ENCODE measurements at regions not wholly inside any gene's neighbourhood (a gene's known extent, or its start where the extent isn't known, plus 50 kb on each side); places are given as distances from the start of the nearest gene placed in this dataset.

GRCh38 chr17:28247671-28248555, 71.1 kb upstream of the TMEM97 start:
- no peak overlapping the region for H3K4me3 ChIP-seq
- intact Hi-C loops (cut with DNase I), result loop anchor here (5.0 kb wide), 1 partner anchor 441 kb away; no protein-coding TSS in a partner anchor
- H3K36me3 ChIP-seq, result no peaks in the 10 kb centered on the region
- no peaks in the 10 kb centered on the region for H3K27me3 ChIP-seq (replicated peaks; ENCODE audit: insufficient read depth)
- H3K9me3 ChIP-seq, result no peaks in the 10 kb centered on the region
- no peak for DNase-seq (ENCODE audit: low spot score)
- H3K4me1 ChIP-seq (replicated peaks), result no peaks in the 10 kb centered on the region
- 67% methylated on average over 13 of the region's 15 CpGs for WGBS
- H3K27ac ChIP-seq, result no peak overlapping the region
- TF ChIP-seq CTCF (IDR thresholded peaks at IDR 0.05) (no peak), POLR2A (IDR thresholded peaks at IDR 0.05) (no peak), POLR2AphosphoS5 (IDR thresholded peaks at IDR 0.05) (no peak)

- no peaks in the 10 kb centered on the region for H3K27me3 ChIP-seq (replicated peaks; ENCODE audit: insufficient read depth)
- intact Hi-C loops (cut with DNase I), result loop anchor here (5.0 kb wide), 1 partner anchor 442 kb away; no protein-coding TSS in a partner anchor
These were observed 69.3 kb upstream of the TMEM97 start for GRCh38 chr17:28249706-28250105.

GRCh38 chr17:28252436-28252835, 66.6 kb upstream of the TMEM97 start:
- Histone ChIP-seq H3K4me3 (no peak overlapping the region), H3K9me3 (no peaks in the 10 kb centered on the region), H3K27me3 (replicated peaks; ENCODE audit: insufficient read depth) (no peaks in the 10 kb centered on the region), H3K4me1 (replicated peaks) (no peaks in the 10 kb centered on the region), H3K27ac (no peak overlapping the region), H3K36me3 (no peaks in the 10 kb centered on the region)
- WGBS, result 92% methylated on average over 7 of the region's 7 CpGs
- no peak for TF ChIP-seq POLR2A (IDR thresholded peaks at IDR 0.05)
- no peak for DNase-seq (ENCODE audit: low spot score)
- intact Hi-C loops (cut with DNase I), result no loop called here

More at GRCh38 chr17:28249706-28250105, 69.3 kb upstream of the TMEM97 start:
- no peak for DNase-seq (ENCODE audit: low spot score)
- Histone ChIP-seq H3K36me3 (no peaks in the 10 kb centered on the region), H3K27ac (no peak overlapping the region), H3K4me1 (replicated peaks) (no peaks in the 10 kb centered on the region), H3K4me3 (no peak overlapping the region), H3K9me3 (no peaks in the 10 kb centered on the region)
- WGBS, result 78% methylated on average over 5 of the region's 5 CpGs
- TF ChIP-seq POLR2A (IDR thresholded peaks at IDR 0.05), result no peak
- no peak for TF ChIP-seq CTCF (IDR thresholded peaks at IDR 0.05)
- no peak for TF ChIP-seq POLR2AphosphoS5 (IDR thresholded peaks at IDR 0.05)

GRCh38 chr17:28253663-28254062, 65.3 kb upstream of the TMEM97 start:
- H3K4me3 ChIP-seq, result no peak overlapping the region
- no peak overlapping the region for H3K27ac ChIP-seq
- intact Hi-C loops (cut with DNase I), result no loop called here
- no peak for TF ChIP-seq CTCF (IDR thresholded peaks at IDR 0.05)
- no peak for TF ChIP-seq POLR2AphosphoS5 (IDR thresholded peaks at IDR 0.05)
- TF ChIP-seq POLR2A (IDR thresholded peaks at IDR 0.05), result no peak
- no peaks in the 10 kb centered on the region for H3K27me3 ChIP-seq (replicated peaks; ENCODE audit: insufficient read depth)
- no peaks in the 10 kb centered on the region for H3K9me3 ChIP-seq
- H3K4me1 ChIP-seq (replicated peaks), result no peaks in the 10 kb centered on the region
- 84% methylated on average over 6 of the region's 6 CpGs for WGBS
- DNase-seq (ENCODE audit: low spot score), result no peak
- no peaks in the 10 kb centered on the region for H3K36me3 ChIP-seq

GRCh38 chr17:28255616-28256015, 63.4 kb upstream of the TMEM97 start:
- no peak for TF ChIP-seq POLR2A (IDR thresholded peaks at IDR 0.05)
- no peak for TF ChIP-seq POLR2AphosphoS5 (IDR thresholded peaks at IDR 0.05)
- TF ChIP-seq CTCF (IDR thresholded peaks at IDR 0.05), result no peak
- Histone ChIP-seq H3K4me3 (no peak overlapping the region), H3K27me3 (replicated peaks; ENCODE audit: insufficient read depth) (no peaks in the 10 kb centered on the region), H3K36me3 (no peaks in the 10 kb centered on the region), H3K4me1 (replicated peaks) (no peaks in the 10 kb centered on the region), H3K9me3 (no peaks in the 10 kb centered on the region), H3K27ac (no peak overlapping the region)
- DNase-seq (ENCODE audit: low spot score), result no peak
- WGBS, result 67% methylated on average over 4 of the region's 4 CpGs
- intact Hi-C loops (cut with DNase I), result no loop called here

Measured in prostate gland (tissue), 2 donors.